Stimulated activated CD4-positive, alpha-beta T cell treated with anti-CD3 and anti-CD28 coated beads, Interleukin-4, amount 100 ng/mL, for 48 hours (primary cell): ENCODE measurements at regions not wholly inside any gene's neighbourhood (a gene's known extent, or its start where the extent isn't known, plus 50 kb on each side); places are given as distances from the start of the nearest gene placed in this dataset.
"Not testable (repeated sequence)": the region's sequence is repeated elsewhere in the genome, so short reads cannot be mapped to it uniquely, and the experiment has no call there.

Source experiments
- DNase-seq, 2 donors: peaks; one replicate each; pipeline ENCODE4 v3.0.0-alpha.2; 2020; ENCODE audit warnings: low read depth in 2 of 2

GRCh38 chrX:1140236-1140681 lies 72.2 kb downstream of the CRLF2 start:
- no peak for DNase-seq

- no peak for DNase-seq
Observed at GRCh38 chrX:1139185-1139500, 73.3 kb downstream of the CRLF2 start.

GRCh38 chrX:1138476-1139184 lies 73.8 kb downstream of the CRLF2 start:
- no peak for DNase-seq

GRCh38 chrX:1137531-1137930 lies 74.9 kb downstream of the CRLF2 start:
- DNase-seq: no peak

GRCh38 chrX:1136582-1136981 lies 75.9 kb downstream of the CRLF2 start:
- not testable (repeated sequence) for DNase-seq

- DNase-seq: no peak
Observed at GRCh38 chrX:1134976-1135375, 77.5 kb downstream of the CRLF2 start.

GRCh38 chrX:1134156-1134555 lies 78.3 kb downstream of the CRLF2 start:
- no peak for DNase-seq

GRCh38 chrX:1126738-1127137 lies 85.7 kb downstream of the CRLF2 start:
- no peak for DNase-seq

- DNase-seq: no peak
Observed at GRCh38 chrX:1124531-1124930, 87.9 kb downstream of the CRLF2 start.

- not testable (repeated sequence) for DNase-seq
Observed at GRCh38 chrX:1122851-1123250, 89.6 kb downstream of the CRLF2 start.

- DNase-seq: no peak
Observed at GRCh38 chrX:1119275-1119674, 93.2 kb downstream of the CRLF2 start.

GRCh38 chrX:1118572-1119199 lies 93.8 kb downstream of the CRLF2 start:
- DNase-seq: no peak

GRCh38 chrX:1115411-1115810 lies 97.0 kb downstream of the CRLF2 start:
- not testable (repeated sequence) for DNase-seq

- DNase-seq: no peak
Observed at GRCh38 chrX:1112321-1112720, 100.1 kb downstream of the CRLF2 start.

GRCh38 chrX:1111601-1112300 lies 100.7 kb downstream of the CRLF2 start:
- no peak for DNase-seq

- DNase-seq: no peak
Observed at GRCh38 chrX:1109580-1110119, 102.8 kb downstream of the CRLF2 start.

GRCh38 chrX:1108501-1109445 lies 103.7 kb downstream of the CRLF2 start:
- no peak for DNase-seq

GRCh38 chrX:1106478-1107210 lies 105.8 kb downstream of the CRLF2 start:
- DNase-seq: no peak

- DNase-seq: no peak
Observed at GRCh38 chrX:1105671-1106419, 106.6 kb downstream of the CRLF2 start.

- not testable (repeated sequence) for DNase-seq
Observed at GRCh38 chrX:1105031-1105430, 107.4 kb downstream of the CRLF2 start.
